ENCODE measurements at regions not wholly inside any gene's neighbourhood (a gene's known extent, or its start where the extent isn't known, plus 50 kb on each side); places are given as distances from the start of the nearest gene placed in this dataset.

- Histone ChIP-seq H3K36me3 (ENCODE audit: control insufficient read depth in 3 of 3, insufficient read depth in 3 of 3, low read length in 3 of 3) (no peaks in the 10 kb centered on the region), H3K9me3 (ENCODE audit: control insufficient read depth in 3 of 3, low read length in 3 of 3) (no peaks in the 10 kb centered on the region), H3K27ac (ENCODE audit: low read depth, low read length) (no peak overlapping the region), H3K27me3 (ENCODE audit: control insufficient read depth in 3 of 3, insufficient read depth in 3 of 3, low read length in 3 of 3) (no peaks in the 10 kb centered on the region), H3K4me3 (ENCODE audit: low read length in 3 of 3) (no peak overlapping the region), H3K4me1 (ENCODE audit: control insufficient read depth in 3 of 3, insufficient read depth in 3 of 3, low read length in 3 of 3) (peaks cover 0 to 5% (median 4%) of the 10 kb centered on the region in 3 donors), H3K9ac (ENCODE audit: low read depth in 1 of 3, low read length in 3 of 3) (no peak overlapping the region)
These were observed 339.4 kb downstream of the ACTL7B start for GRCh38 chr9:108516391-108516790.

- no peak overlapping the region for H3K27ac ChIP-seq (ENCODE audit: low read depth, low read length)
- H3K9ac ChIP-seq (ENCODE audit: low read depth in 1 of 3, low read length in 3 of 3) = no peak overlapping the region
- no peaks in the 10 kb centered on the region for H3K27me3 ChIP-seq (ENCODE audit: control insufficient read depth in 3 of 3, insufficient read depth in 3 of 3, low read length in 3 of 3)
- H3K36me3 ChIP-seq (ENCODE audit: control insufficient read depth in 3 of 3, insufficient read depth in 3 of 3, low read length in 3 of 3) = no peaks in the 10 kb centered on the region
- no peaks in the 10 kb centered on the region for H3K9me3 ChIP-seq (ENCODE audit: control insufficient read depth in 3 of 3, low read length in 3 of 3)
- H3K4me1 ChIP-seq (ENCODE audit: control insufficient read depth in 3 of 3, insufficient read depth in 3 of 3, low read length in 3 of 3) = peaks cover 0 to 5% (median 4%) of the 10 kb centered on the region in 3 donors
- H3K4me3 ChIP-seq (ENCODE audit: low read length in 3 of 3) = no peak overlapping the region
These were observed 339.9 kb downstream of the ACTL7B start for GRCh38 chr9:108515856-108516255.

- Histone ChIP-seq H3K36me3 (ENCODE audit: control insufficient read depth in 3 of 3, insufficient read depth in 3 of 3, low read length in 3 of 3) (no peaks in the 10 kb centered on the region), H3K9ac (ENCODE audit: low read depth in 1 of 3, low read length in 3 of 3) (no peak overlapping the region), H3K27me3 (ENCODE audit: control insufficient read depth in 3 of 3, insufficient read depth in 3 of 3, low read length in 3 of 3) (no peaks in the 10 kb centered on the region), H3K27ac (ENCODE audit: low read depth, low read length) (no peak overlapping the region), H3K4me1 (ENCODE audit: control insufficient read depth in 3 of 3, insufficient read depth in 3 of 3, low read length in 3 of 3) (peaks cover 0 to 1% (median 1%) of the 10 kb centered on the region in 3 donors), H3K9me3 (ENCODE audit: control insufficient read depth in 3 of 3, low read length in 3 of 3) (no peaks in the 10 kb centered on the region), H3K4me3 (ENCODE audit: low read length in 3 of 3) (no peak overlapping the region)
These were observed 343.2 kb downstream of the ACTL7B start for GRCh38 chr9:108512426-108513173.

- Histone ChIP-seq H3K27me3 (ENCODE audit: control insufficient read depth in 3 of 3, insufficient read depth in 3 of 3, low read length in 3 of 3) (no peaks in the 10 kb centered on the region), H3K36me3 (ENCODE audit: control insufficient read depth in 3 of 3, insufficient read depth in 3 of 3, low read length in 3 of 3) (no peaks in the 10 kb centered on the region), H3K4me1 (ENCODE audit: control insufficient read depth in 3 of 3, insufficient read depth in 3 of 3, low read length in 3 of 3) (no peaks in the 10 kb centered on the region), H3K9me3 (ENCODE audit: control insufficient read depth in 3 of 3, low read length in 3 of 3) (no peaks in the 10 kb centered on the region), H3K4me3 (ENCODE audit: low read length in 3 of 3) (no peak overlapping the region), H3K27ac (ENCODE audit: low read depth, low read length) (no peak overlapping the region), H3K9ac (ENCODE audit: low read depth in 1 of 3, low read length in 3 of 3) (no peak overlapping the region)
These were observed 344.5 kb downstream of the ACTL7B start for GRCh38 chr9:108511307-108511706.

GRCh38 chr9:108496846-108497245 is 358.9 kb downstream of the ACTL7B start:
- Histone ChIP-seq H3K4me1 (ENCODE audit: control insufficient read depth in 3 of 3, insufficient read depth in 3 of 3, low read length in 3 of 3) (no peaks in the 10 kb centered on the region), H3K36me3 (ENCODE audit: control insufficient read depth in 3 of 3, insufficient read depth in 3 of 3, low read length in 3 of 3) (no peaks in the 10 kb centered on the region), H3K27ac (ENCODE audit: low read depth, low read length) (no peak overlapping the region), H3K27me3 (ENCODE audit: control insufficient read depth in 3 of 3, insufficient read depth in 3 of 3, low read length in 3 of 3) (no peaks in the 10 kb centered on the region), H3K4me3 (ENCODE audit: low read length in 3 of 3) (no peak overlapping the region), H3K9ac (ENCODE audit: low read depth in 1 of 3, low read length in 3 of 3) (no peak overlapping the region), H3K9me3 (ENCODE audit: control insufficient read depth in 3 of 3, low read length in 3 of 3) (peaks cover 0 to 2% (median 0%) of the 10 kb centered on the region in 3 donors)

GRCh38 chr9:108489567-108489966 is 366.2 kb downstream of the ACTL7B start:
- H3K27me3 ChIP-seq (ENCODE audit: control insufficient read depth in 3 of 3, insufficient read depth in 3 of 3, low read length in 3 of 3) = no peaks in the 10 kb centered on the region
- H3K4me3 ChIP-seq (ENCODE audit: low read length in 3 of 3) = no peak overlapping the region
- no peaks in the 10 kb centered on the region for H3K4me1 ChIP-seq (ENCODE audit: control insufficient read depth in 3 of 3, insufficient read depth in 3 of 3, low read length in 3 of 3)
- no peak overlapping the region for H3K9ac ChIP-seq (ENCODE audit: low read depth in 1 of 3, low read length in 3 of 3)
- H3K27ac ChIP-seq (ENCODE audit: low read depth, low read length) = no peak overlapping the region
- H3K9me3 ChIP-seq (ENCODE audit: control insufficient read depth in 3 of 3, low read length in 3 of 3) = no peaks in the 10 kb centered on the region
- no peaks in the 10 kb centered on the region for H3K36me3 ChIP-seq (ENCODE audit: control insufficient read depth in 3 of 3, insufficient read depth in 3 of 3, low read length in 3 of 3)

GRCh38 chr9:108486831-108487230 is 369.0 kb downstream of the ACTL7B start:
- Histone ChIP-seq H3K9me3 (ENCODE audit: control insufficient read depth in 3 of 3, low read length in 3 of 3) (no peaks in the 10 kb centered on the region), H3K4me3 (ENCODE audit: low read length in 3 of 3) (no peak overlapping the region), H3K27ac (ENCODE audit: low read depth, low read length) (no peak overlapping the region), H3K36me3 (ENCODE audit: control insufficient read depth in 3 of 3, insufficient read depth in 3 of 3, low read length in 3 of 3) (no peaks in the 10 kb centered on the region), H3K27me3 (ENCODE audit: control insufficient read depth in 3 of 3, insufficient read depth in 3 of 3, low read length in 3 of 3) (no peaks in the 10 kb centered on the region), H3K4me1 (ENCODE audit: control insufficient read depth in 3 of 3, insufficient read depth in 3 of 3, low read length in 3 of 3) (no peaks in the 10 kb centered on the region), H3K9ac (ENCODE audit: low read depth in 1 of 3, low read length in 3 of 3) (no peak overlapping the region)

- no peak overlapping the region for H3K27ac ChIP-seq (ENCODE audit: low read depth, low read length)
- H3K4me3 ChIP-seq (ENCODE audit: low read length in 3 of 3) = no peak overlapping the region
- no peaks in the 10 kb centered on the region for H3K36me3 ChIP-seq (ENCODE audit: control insufficient read depth in 3 of 3, insufficient read depth in 3 of 3, low read length in 3 of 3)
- no peaks in the 10 kb centered on the region for H3K27me3 ChIP-seq (ENCODE audit: control insufficient read depth in 3 of 3, insufficient read depth in 3 of 3, low read length in 3 of 3)
- H3K9ac ChIP-seq (ENCODE audit: low read depth in 1 of 3, low read length in 3 of 3) = no peak overlapping the region
- H3K4me1 ChIP-seq (ENCODE audit: control insufficient read depth in 3 of 3, insufficient read depth in 3 of 3, low read length in 3 of 3) = no peaks in the 10 kb centered on the region
- H3K9me3 ChIP-seq (ENCODE audit: control insufficient read depth in 3 of 3, low read length in 3 of 3) = no peaks in the 10 kb centered on the region
These were observed 371.3 kb downstream of the ACTL7B start for GRCh38 chr9:108484468-108484867.

- H3K27me3 ChIP-seq (ENCODE audit: control insufficient read depth in 3 of 3, insufficient read depth in 3 of 3, low read length in 3 of 3) = no peaks in the 10 kb centered on the region
- no peak overlapping the region for H3K4me3 ChIP-seq (ENCODE audit: low read length in 3 of 3)
- no peaks in the 10 kb centered on the region for H3K9me3 ChIP-seq (ENCODE audit: control insufficient read depth in 3 of 3, low read length in 3 of 3)
- peaks cover 1 to 3% (median 2%) of the 10 kb centered on the region in 3 donors for H3K4me1 ChIP-seq (ENCODE audit: control insufficient read depth in 3 of 3, insufficient read depth in 3 of 3, low read length in 3 of 3)
- no peaks in the 10 kb centered on the region for H3K36me3 ChIP-seq (ENCODE audit: control insufficient read depth in 3 of 3, insufficient read depth in 3 of 3, low read length in 3 of 3)
- H3K27ac ChIP-seq (ENCODE audit: low read depth, low read length) = no peak overlapping the region
- no peak overlapping the region for H3K9ac ChIP-seq (ENCODE audit: low read depth in 1 of 3, low read length in 3 of 3)
These were observed 372.1 kb downstream of the ACTL7B start for GRCh38 chr9:108483676-108484075.

GRCh38 chr9:108479989-108480652 is 375.7 kb downstream of the ACTL7B start:
- Histone ChIP-seq H3K4me3 (ENCODE audit: low read length in 3 of 3) (no peak overlapping the region), H3K9me3 (ENCODE audit: control insufficient read depth in 3 of 3, low read length in 3 of 3) (no peaks in the 10 kb centered on the region), H3K36me3 (ENCODE audit: control insufficient read depth in 3 of 3, insufficient read depth in 3 of 3, low read length in 3 of 3) (no peaks in the 10 kb centered on the region), H3K9ac (ENCODE audit: low read depth in 1 of 3, low read length in 3 of 3) (no peak overlapping the region), H3K4me1 (ENCODE audit: control insufficient read depth in 3 of 3, insufficient read depth in 3 of 3, low read length in 3 of 3) (peaks cover 6 to 9% (median 8%) of the 10 kb centered on the region in 3 donors), H3K27ac (ENCODE audit: low read depth, low read length) (no peak overlapping the region), H3K27me3 (ENCODE audit: control insufficient read depth in 3 of 3, insufficient read depth in 3 of 3, low read length in 3 of 3) (no peaks in the 10 kb centered on the region)
